GM15510 (cell line): ENCODE measurements at regions not wholly inside any gene's neighbourhood (a gene's known extent, or its start where the extent isn't known, plus 50 kb on each side); places are given as distances from the start of the nearest gene placed in this dataset.

ENCODE experiments used
- POLR2A ChIP-seq: IDR thresholded peaks from 3 replicates; pipeline ENCODE4 v1.6.1; 2011; ENCODE audit warnings: borderline replicate concordance; ENCODE audit not compliant: insufficient read length; ENCODE audit errors: extremely low read depth

DNA sequence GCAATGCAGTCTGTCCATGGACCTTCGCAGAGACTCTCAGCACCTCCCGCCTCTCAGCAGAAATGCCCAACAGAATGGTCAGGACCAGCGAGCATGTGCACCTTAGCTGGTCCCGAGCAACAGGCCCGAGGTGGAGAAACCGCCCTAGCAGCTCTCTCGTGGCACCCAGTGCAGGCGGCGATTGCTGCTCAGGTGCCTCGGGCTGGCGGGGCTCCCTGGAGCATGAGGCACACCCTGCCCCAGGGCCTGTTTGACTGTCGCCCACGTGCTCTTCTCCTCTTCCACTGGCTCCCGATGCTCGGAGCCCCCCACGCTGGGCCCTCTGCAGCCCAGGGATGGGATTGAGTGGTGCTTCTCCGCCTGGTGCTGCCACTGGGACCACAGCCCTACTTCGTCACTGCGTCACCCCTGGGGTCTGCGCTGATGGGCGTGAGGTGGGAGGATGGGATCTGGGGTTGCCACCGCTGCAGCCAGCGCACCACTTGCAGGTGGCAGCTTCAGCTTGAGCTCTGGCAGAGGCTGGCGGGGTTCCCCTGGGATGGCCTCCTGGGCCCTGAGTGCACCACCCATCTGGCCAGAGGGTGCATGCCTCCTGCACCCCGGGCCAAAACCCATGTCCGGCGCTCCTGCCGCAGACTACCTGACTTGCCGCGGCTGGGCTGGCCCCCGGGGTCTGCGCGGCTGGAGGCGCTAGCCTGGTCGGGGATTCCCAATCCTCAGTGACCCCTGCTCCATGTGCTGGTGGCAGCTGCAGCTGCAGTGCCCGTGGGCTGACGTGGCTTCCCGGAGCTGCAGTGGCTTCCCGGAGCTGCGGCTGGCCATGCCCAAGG is 244.2 kb downstream of the FOXD4L6 start:
- TF ChIP-seq POLR2A, result no peak
